ENCODE measurements at regions not wholly inside any gene's neighbourhood (a gene's known extent, or its start where the extent isn't known, plus 50 kb on each side); places are given as distances from the start of the nearest gene placed in this dataset.

- ChIA-PET POLR2A (ENCODE audit: partially characterized antibody) (no interaction called here), CTCF (ENCODE audit: partially characterized antibody) (interaction anchor here (0.8 to 8.4 kb wide), 16 partner anchors 10 to 354 kb away, joined by 3 to 62 read pairs (median 4); no protein-coding TSS in a partner anchor)
- Histone ChIP-seq H4K5ac (ENCODE audit: insufficient read length, low read depth, low read length) (no peak overlapping the region), H3K18ac (ENCODE audit: extremely low read depth, low read length) (no peak overlapping the region), H3K56ac (replicated peaks; ENCODE audit: insufficient read length, low read depth, low read length) (no peak overlapping the region), H3K36me3 (ENCODE audit: control insufficient read depth in 2 of 4, insufficient read depth in 4 of 4, low read length in 3 of 4) (no peaks in the 10 kb centered on the region), H2BK15ac (ENCODE audit: low read length) (no peak overlapping the region), H3K27ac (ENCODE audit: low read depth, low read length) (no peak overlapping the region), H3K23me2 (ENCODE audit: low read depth, low read length) (no peaks in the 10 kb centered on the region), H2BK120ac (replicated peaks; ENCODE audit: low read depth, low read length) (no peak overlapping the region), H4K8ac (ENCODE audit: extremely low read depth, insufficient read depth, low read length) (no peak overlapping the region), H3K4me2 (ENCODE audit: insufficient read depth in 1 of 2, low read depth in 2 of 2, low read length in 2 of 2) (no peak overlapping the region), H3K4me3 (ENCODE audit: extremely low read depth in 1 of 4, insufficient read depth in 2 of 4, low read depth in 3 of 4, low read length in 4 of 4) (no peak overlapping the region), H3K4ac (replicated peaks; ENCODE audit: insufficient read length, low read depth, low read length) (no peak overlapping the region), H3K23ac (ENCODE audit: insufficient read length) (no peak overlapping the region), H2BK20ac (ENCODE audit: low read length) (no peak overlapping the region), H3K4me1 (replicated peaks in 1 of 4; ENCODE audit: control insufficient read depth in 3 of 4, insufficient read depth in 4 of 4, low read length in 3 of 4) (no peaks in the 10 kb centered on the region), H3K9me3 (ENCODE audit: insufficient read depth in 2 of 2, low read depth in 1 of 2, low read length in 1 of 2) (no peaks in the 10 kb centered on the region), H4K20me1 (replicated peaks in 1 of 2; ENCODE audit: control insufficient read depth in 1 of 2, insufficient read depth in 2 of 2, low read length in 2 of 2) (no peaks in the 10 kb centered on the region), H2BK12ac (ENCODE audit: low read depth, low read length) (no peak overlapping the region), H3K9ac (replicated peaks in 1 of 4; ENCODE audit: extremely low read depth in 1 of 4, low read depth in 3 of 4, low read length in 3 of 4) (no peak overlapping the region), H4K91ac (replicated peaks; ENCODE audit: insufficient read length, low read length) (no peak overlapping the region), H3K27me3 (replicated peaks in 1 of 4; ENCODE audit: control insufficient read depth in 3 of 4, extremely low read depth in 1 of 4, insufficient read depth in 3 of 4, low read length in 3 of 4) (peaks cover 0 to 2% (median 0%) of the 10 kb centered on the region in 4 experiments; a peak in 2 of 7 replicates), H2AK5ac (ENCODE audit: low read depth, low read length) (no peak overlapping the region), H3K79me2 (ENCODE audit: control insufficient read depth in 1 of 2, insufficient read depth in 2 of 2, low read length in 2 of 2) (no peaks in the 10 kb centered on the region), H2AFZ (ENCODE audit: low read length) (no peak overlapping the region; the same call in 1 of the 2 replicates), H3K79me1 (ENCODE audit: low read depth, low read length) (no peaks in the 10 kb centered on the region), H3K14ac (ENCODE audit: insufficient read length) (no peak overlapping the region), H2BK5ac (ENCODE audit: low read depth, low read length) (no peak overlapping the region)
- 87% methylated on average over 7 of the region's 7 CpGs; no CpG with 5 or more reads in 1 of the 2 experiments for WGBS, 2 experiments (ENCODE audit: extremely low coverage in 1 of 2, insufficient coverage in 1 of 2, insufficient read length in 1 of 2, insufficient replicate concordance in 2 of 2, low coverage in 1 of 2, low lambda C conversion rate in 2 of 2, missing lambda C conversion rate in 1 of 2)
- DNase-seq (ENCODE audit: low read depth in 1 of 2, low spot score in 2 of 2) = no peak
- TF ChIP-seq RFX5 (IDR thresholded peaks at IDR 0.05; ENCODE audit: borderline replicate concordance, low read depth, low read length) (no peak), CHD1 (IDR thresholded peaks at IDR 0.05; ENCODE audit: low read depth, low read length) (no peak), SIRT6 (IDR thresholded peaks at IDR 0.05; ENCODE audit: low read length) (no peak), SUZ12 (IDR thresholded peaks at IDR 0.05; ENCODE audit: low read length) (no peak)
- FAIRE-seq = no peak
Observed at GRCh38 chr13:95480791-95481780, 71.4 kb upstream of the CLDN10 start.

All from H1 (cell line).